Loucy (cell line): ENCODE measurements at regions not wholly inside any gene's neighbourhood (a gene's known extent, or its start where the extent isn't known, plus 50 kb on each side); places are given as distances from the start of the nearest gene placed in this dataset.

Source experiments
- H2AFZ ChIP-seq: fragments of 200-600 bp; sonication (generic); 2 replicates; pipeline ENCODE4 v1.6.0; 2016; ENCODE audit warnings: antibody characterized with exemption, mild to moderate bottlenecking, low read length, moderate library complexity
- H3F3A ChIP-seq: fragments of 200-600 bp; 2 replicates; pipeline ENCODE4 v1.6.0; 2016; ENCODE audit warnings: antibody characterized with exemption, low read depth, mild to moderate bottlenecking
- H3K27me3 ChIP-seq: fragments of 200-600 bp; sonication (generic); 2 replicates; pipeline ENCODE4 v1.6.1; 2014; ENCODE audit warnings: low read length, mild to moderate bottlenecking; ENCODE audit not compliant: insufficient read depth, poor library complexity, severe bottlenecking
- H3K36me3 ChIP-seq: fragments of 200-600 bp; sonication (generic); 2 replicates; pipeline ENCODE4 v1.6.1; 2016; ENCODE audit warnings: low read length; ENCODE audit not compliant: insufficient read depth
- H3K4me1 ChIP-seq: fragments of 200-600 bp; sonication (generic); 2 replicates; pipeline ENCODE4 v1.5.1; 2014; ENCODE audit warnings: low read length, mild to moderate bottlenecking; ENCODE audit not compliant: insufficient read depth, poor library complexity, severe bottlenecking
- H3K4me2 ChIP-seq: fragments of 200-600 bp; sonication (generic); 2 replicates; pipeline ENCODE4 v1.6.0; 2014; ENCODE audit warnings: antibody characterized with exemption, low read length, low read depth, mild to moderate bottlenecking; ENCODE audit not compliant: poor library complexity, severe bottlenecking
- H3K4me3 ChIP-seq: fragments of 200-600 bp; sonication (generic); 2 replicates; pipeline ENCODE4 v1.5.1; 2014; ENCODE audit warnings: low read length, mild to moderate bottlenecking, mixed read lengths; ENCODE audit not compliant: poor library complexity, severe bottlenecking
- H3K79me2 ChIP-seq: fragments of 200-600 bp; sonication (generic); 2 replicates; pipeline ENCODE4 v1.6.1; 2014; ENCODE audit warnings: low read length; ENCODE audit not compliant: insufficient read depth
- H3K9ac ChIP-seq: fragments of 200-600 bp; sonication (generic); 2 replicates; pipeline ENCODE4 v1.6.0; 2014; ENCODE audit warnings: mild to moderate bottlenecking, low read depth, low read length, moderate library complexity; ENCODE audit not compliant: poor library complexity, severe bottlenecking
- H3K9me2 ChIP-seq: fragments of 200-600 bp; sonication (generic); replicated peaks from 2 replicates; pipeline ENCODE4 v1.6.1; 2016; ENCODE audit warnings: low read depth, low read length, mixed read lengths
- H3K9me3 ChIP-seq: fragments of 200-600 bp; sonication (generic); 2 replicates; pipeline ENCODE4 v1.6.1; 2014; ENCODE audit warnings: mild to moderate bottlenecking, antibody characterized with exemption, low read length, low read depth; ENCODE audit not compliant: insufficient read depth
- H4K20me1 ChIP-seq: fragments of 200-600 bp; sonication (generic); 2 replicates; pipeline ENCODE4 v1.6.0; 2014; ENCODE audit warnings: antibody characterized with exemption, low read length, mild to moderate bottlenecking; ENCODE audit not compliant: insufficient read depth, poor library complexity, severe bottlenecking
- CTCF ChIP-seq: fragments of 200-600 bp; sonication (generic); conservative IDR thresholded peaks from 2 replicates; pipeline ENCODE4 v1.5.1; 2014; ENCODE audit warnings: mild to moderate bottlenecking, antibody characterized with exemption, low read length
- EZH2phosphoT487 ChIP-seq: fragments of 200-600 bp; IDR thresholded peaks from 2 replicates; pipeline ENCODE4 v1.6.1; 2018; ENCODE audit warnings: antibody characterized with exemption, mild to moderate bottlenecking, moderate library complexity, borderline replicate concordance

GRCh38 chr22:19646383-19646782, 67.9 kb upstream of the SEPTIN5 start:
- TF ChIP-seq CTCF (no peak), EZH2phosphoT487 (no peak)
- Histone ChIP-seq H3K27me3 (peaks cover 5% of the 10 kb centered on the region), H3K9me3 (peaks cover 15% of the 10 kb centered on the region), H2AFZ (no peak overlapping the region), H3K9me2 (no peaks in the 10 kb centered on the region), H3K4me1 (peaks cover 22% of the 10 kb centered on the region), H3F3A (no peaks in the 10 kb centered on the region), H3K4me2 (no peak overlapping the region), H3K36me3 (no peaks in the 10 kb centered on the region), H3K9ac (no peak overlapping the region), H3K79me2 (no peaks in the 10 kb centered on the region), H3K4me3 (no peak overlapping the region), H4K20me1 (no peaks in the 10 kb centered on the region)

- Histone ChIP-seq H3K79me2 (no peaks in the 10 kb centered on the region), H3K9me3 (peaks cover 15% of the 10 kb centered on the region), H3K9me2 (no peaks in the 10 kb centered on the region), H3K9ac (no peak overlapping the region), H2AFZ (no peak overlapping the region), H3K4me3 (no peak overlapping the region), H3K36me3 (no peaks in the 10 kb centered on the region), H3K4me2 (no peak overlapping the region), H3F3A (no peaks in the 10 kb centered on the region), H3K4me1 (peaks cover 20% of the 10 kb centered on the region), H4K20me1 (no peaks in the 10 kb centered on the region), H3K27me3 (peaks cover 6% of the 10 kb centered on the region)
- TF ChIP-seq EZH2phosphoT487 (no peak), CTCF (no peak)
These were observed 65.8 kb upstream of the SEPTIN5 start for GRCh38 chr22:19648419-19648929.

DNA sequence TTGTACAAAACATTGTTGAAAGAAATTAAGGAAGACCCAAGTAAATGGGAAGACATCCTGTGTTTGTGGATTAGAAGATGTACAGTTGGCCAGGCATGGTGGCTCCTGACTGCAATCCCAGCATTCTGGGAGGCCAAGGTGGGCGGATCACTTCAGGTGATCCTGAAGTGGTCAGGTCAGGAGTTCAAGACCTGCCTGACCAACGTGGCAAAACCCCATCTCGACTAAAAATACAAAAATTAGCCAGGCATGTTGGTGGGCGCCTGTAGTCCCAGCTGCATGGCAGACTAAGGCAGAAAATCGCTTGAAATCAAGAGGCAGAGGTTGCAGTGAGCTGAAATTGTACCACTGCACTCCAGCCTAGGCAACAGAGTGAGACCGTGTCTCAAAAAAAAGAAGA, 62.0 kb upstream of the SEPTIN5 start:
- H4K20me1 ChIP-seq = no peaks in the 10 kb centered on the region
- no peaks in the 10 kb centered on the region for H3K9me2 ChIP-seq
- no peak overlapping the region for H3K9ac ChIP-seq
- no peaks in the 10 kb centered on the region for H3K4me1 ChIP-seq
- peaks cover 8% of the 10 kb centered on the region for H3K9me3 ChIP-seq
- H3K27me3 ChIP-seq = peaks cover 6% of the 10 kb centered on the region
- H3K36me3 ChIP-seq = no peaks in the 10 kb centered on the region
- H3K79me2 ChIP-seq = no peaks in the 10 kb centered on the region
- H3F3A ChIP-seq = no peaks in the 10 kb centered on the region
- TF ChIP-seq EZH2phosphoT487 (no peak), CTCF (no peak)
- no peak overlapping the region for H3K4me3 ChIP-seq
- H2AFZ ChIP-seq = no peak overlapping the region
- no peak overlapping the region for H3K4me2 ChIP-seq
